ENCODE measurements at regions not wholly inside any gene's neighbourhood (a gene's known extent, or its start where the extent isn't known, plus 50 kb on each side); places are given as distances from the start of the nearest gene placed in this dataset.

DNA sequence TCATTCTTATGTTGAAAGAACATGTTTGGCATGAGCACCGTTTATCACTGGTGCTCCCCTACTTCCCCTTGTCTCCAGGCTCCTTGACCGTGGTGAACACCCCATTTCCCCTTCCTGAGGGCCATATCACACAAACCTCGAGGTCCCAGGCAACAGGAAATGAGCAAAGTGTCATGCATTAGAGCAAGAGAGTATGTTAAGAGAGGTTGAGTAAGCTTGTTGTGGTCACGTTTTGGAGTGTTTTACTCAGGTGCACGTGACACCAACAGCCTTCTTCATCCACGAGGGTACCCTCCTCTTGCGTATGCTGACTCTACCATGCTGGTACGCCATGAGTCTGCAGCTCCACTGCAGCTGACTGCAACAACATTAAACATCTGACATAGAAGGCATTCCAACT lies 482.2 kb upstream of the NBEA start:
- TF ChIP-seq CTCF (IDR thresholded peaks at IDR 0.05; ENCODE audit: borderline replicate concordance, extremely low read depth, low read length, poor library complexity, severe bottlenecking) (no peak), EZH2 (IDR thresholded peaks at IDR 0.05; ENCODE audit: borderline replicate concordance, low read depth, low read length, severe bottlenecking) (no peak)

Measured in DND-41 (cell line).